ENCODE measurements at regions not wholly inside any gene's neighbourhood (a gene's known extent, or its start where the extent isn't known, plus 50 kb on each side); places are given as distances from the start of the nearest gene placed in this dataset.

DNA sequence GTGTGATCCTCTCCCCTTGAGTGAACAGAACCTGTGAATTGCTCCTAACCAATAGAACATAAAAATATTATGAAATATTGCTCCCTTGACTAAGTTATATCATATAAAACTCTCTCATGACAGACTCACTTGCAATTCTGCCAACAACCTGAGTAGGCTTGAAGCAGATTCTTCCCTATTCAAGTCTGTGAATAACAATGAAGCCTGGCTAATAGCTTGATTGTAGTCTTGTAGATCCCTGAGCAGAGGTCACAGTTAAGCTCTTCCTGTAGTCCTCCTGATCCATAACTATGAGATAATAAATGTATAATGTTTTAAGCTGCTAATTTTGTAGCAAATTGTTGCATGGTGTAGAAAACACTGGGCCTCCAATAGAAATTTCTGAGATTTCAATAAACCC, 540.1 kb upstream of the TENM4 start:
- no peak for ATAC-seq
- TF ChIP-seq SNAI2 (CRISPR knock-in tag; IDR thresholded peaks at IDR 0.05) (no peak), ZFP30 (CRISPR knock-in tag; IDR thresholded peaks at IDR 0.05) (no peak), CSDC2 (CRISPR knock-in tag; IDR thresholded peaks at IDR 0.05) (no peak), TOX (CRISPR knock-in tag; IDR thresholded peaks at IDR 0.05; ENCODE audit: borderline replicate concordance) (no peak), ISL1 (CRISPR knock-in tag; IDR thresholded peaks at IDR 0.05) (no peak), ESRRG (CRISPR knock-in tag; IDR thresholded peaks at IDR 0.05) (no peak), ZNF70 (CRISPR knock-in tag; IDR thresholded peaks at IDR 0.05) (no peak)
- TF ChIP-seq, protein P1, sequence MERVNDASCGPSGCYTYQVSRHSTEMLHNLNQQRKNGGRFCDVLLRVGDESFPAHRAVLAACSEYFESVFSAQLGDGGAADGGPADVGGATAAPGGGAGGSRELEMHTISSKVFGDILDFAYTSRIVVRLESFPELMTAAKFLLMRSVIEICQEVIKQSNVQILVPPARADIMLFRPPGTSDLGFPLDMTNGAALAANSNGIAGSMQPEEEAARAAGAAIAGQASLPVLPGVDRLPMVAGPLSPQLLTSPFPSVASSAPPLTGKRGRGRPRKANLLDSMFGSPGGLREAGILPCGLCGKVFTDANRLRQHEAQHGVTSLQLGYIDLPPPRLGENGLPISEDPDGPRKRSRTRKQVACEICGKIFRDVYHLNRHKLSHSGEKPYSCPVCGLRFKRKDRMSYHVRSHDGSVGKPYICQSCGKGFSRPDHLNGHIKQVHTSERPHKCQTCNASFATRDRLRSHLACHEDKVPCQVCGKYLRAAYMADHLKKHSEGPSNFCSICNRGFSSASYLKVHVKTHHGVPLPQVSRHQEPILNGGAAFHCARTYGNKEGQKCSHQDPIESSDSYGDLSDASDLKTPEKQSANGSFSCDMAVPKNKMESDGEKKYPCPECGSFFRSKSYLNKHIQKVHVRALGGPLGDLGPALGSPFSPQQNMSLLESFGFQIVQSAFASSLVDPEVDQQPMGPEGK (CRISPR knock-in tag; IDR thresholded peaks at IDR 0.05; ENCODE audit: borderline replicate concordance) = no peak

DNA sequence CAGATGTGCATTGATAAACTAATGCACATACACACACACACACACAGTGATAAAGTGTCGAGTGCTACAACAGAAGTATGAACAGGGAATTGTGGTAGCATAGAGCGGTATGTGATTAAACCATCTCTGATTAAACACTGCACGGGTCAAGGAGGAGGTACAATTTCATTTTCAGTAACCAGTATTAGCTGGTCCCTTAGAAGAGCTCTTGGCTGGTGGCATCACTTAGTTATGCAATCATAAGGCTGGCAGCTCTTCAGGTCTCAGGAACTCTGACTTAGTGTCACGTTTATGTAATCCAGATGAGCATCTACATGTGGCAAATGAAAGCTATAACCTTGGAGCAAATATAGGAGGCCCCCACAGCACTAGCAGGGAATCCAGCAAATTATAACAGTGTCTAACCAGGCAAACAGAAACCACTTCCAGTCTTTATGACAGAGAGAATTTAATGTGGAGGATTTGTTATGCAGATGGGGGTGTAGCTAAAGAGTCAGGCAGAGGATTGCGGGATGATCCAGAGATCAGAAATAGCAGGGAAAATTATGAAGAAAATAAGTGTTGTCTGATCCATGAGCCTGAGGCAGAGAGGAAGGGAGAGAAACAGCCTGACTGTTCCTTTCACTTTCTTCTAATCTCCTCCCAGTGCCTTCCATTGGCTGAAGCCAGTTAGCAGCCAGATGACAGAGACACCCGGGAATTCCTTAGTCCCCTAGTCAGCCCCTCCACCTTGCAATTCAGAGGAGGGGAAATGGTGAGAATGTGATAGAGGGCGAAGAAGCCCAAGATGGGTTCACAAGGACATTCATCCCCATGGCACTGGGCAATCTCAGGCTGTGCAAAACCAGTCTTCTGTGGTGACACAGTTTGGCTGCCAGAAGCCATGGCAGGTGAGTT, 533.1 kb upstream of the TENM4 start:
- no peak for TF ChIP-seq ZFP30 (CRISPR knock-in tag; IDR thresholded peaks at IDR 0.05)
- no peak for TF ChIP-seq ZNF565 (CRISPR knock-in tag; conservative IDR thresholded peaks at IDR 0.05; ENCODE audit: low read depth)
- TF ChIP-seq, protein P2, sequence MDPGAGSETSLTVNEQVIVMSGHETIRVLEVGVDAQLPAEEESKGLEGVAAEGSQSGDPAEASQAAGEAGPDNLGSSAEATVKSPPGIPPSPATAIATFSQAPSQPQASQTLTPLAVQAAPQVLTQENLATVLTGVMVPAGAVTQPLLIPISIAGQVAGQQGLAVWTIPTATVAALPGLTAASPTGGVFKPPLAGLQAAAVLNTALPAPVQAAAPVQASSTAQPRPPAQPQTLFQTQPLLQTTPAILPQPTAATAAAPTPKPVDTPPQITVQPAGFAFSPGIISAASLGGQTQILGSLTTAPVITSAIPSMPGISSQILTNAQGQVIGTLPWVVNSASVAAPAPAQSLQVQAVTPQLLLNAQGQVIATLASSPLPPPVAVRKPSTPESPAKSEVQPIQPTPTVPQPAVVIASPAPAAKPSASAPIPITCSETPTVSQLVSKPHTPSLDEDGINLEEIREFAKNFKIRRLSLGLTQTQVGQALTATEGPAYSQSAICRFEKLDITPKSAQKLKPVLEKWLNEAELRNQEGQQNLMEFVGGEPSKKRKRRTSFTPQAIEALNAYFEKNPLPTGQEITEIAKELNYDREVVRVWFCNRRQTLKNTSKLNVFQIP (CRISPR knock-in tag; IDR thresholded peaks at IDR 0.05; ENCODE audit: borderline replicate concordance, low read depth) = no peak
- no peak for TF ChIP-seq ESRRG (CRISPR knock-in tag; IDR thresholded peaks at IDR 0.05)
- TF ChIP-seq ZC3H10 (CRISPR knock-in tag; IDR thresholded peaks at IDR 0.05) = no peak
- TF ChIP-seq SNAI2 (CRISPR knock-in tag; IDR thresholded peaks at IDR 0.05) = no peak
- TF ChIP-seq, protein P3, sequence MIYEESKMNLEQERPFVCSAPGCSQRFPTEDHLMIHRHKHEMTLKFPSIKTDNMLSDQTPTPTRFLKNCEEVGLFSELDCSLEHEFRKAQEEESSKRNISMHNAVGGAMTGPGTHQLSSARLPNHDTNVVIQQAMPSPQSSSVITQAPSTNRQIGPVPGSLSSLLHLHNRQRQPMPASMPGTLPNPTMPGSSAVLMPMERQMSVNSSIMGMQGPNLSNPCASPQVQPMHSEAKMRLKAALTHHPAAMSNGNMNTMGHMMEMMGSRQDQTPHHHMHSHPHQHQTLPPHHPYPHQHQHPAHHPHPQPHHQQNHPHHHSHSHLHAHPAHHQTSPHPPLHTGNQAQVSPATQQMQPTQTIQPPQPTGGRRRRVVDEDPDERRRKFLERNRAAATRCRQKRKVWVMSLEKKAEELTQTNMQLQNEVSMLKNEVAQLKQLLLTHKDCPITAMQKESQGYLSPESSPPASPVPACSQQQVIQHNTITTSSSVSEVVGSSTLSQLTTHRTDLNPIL (CRISPR knock-in tag; IDR thresholded peaks at IDR 0.05; ENCODE audit: low read depth) = no peak
- TF ChIP-seq TOX (CRISPR knock-in tag; IDR thresholded peaks at IDR 0.05; ENCODE audit: borderline replicate concordance) = no peak
- TF ChIP-seq OSR1 (CRISPR knock-in tag; IDR thresholded peaks at IDR 0.05) = no peak
- TF ChIP-seq, protein P4, sequence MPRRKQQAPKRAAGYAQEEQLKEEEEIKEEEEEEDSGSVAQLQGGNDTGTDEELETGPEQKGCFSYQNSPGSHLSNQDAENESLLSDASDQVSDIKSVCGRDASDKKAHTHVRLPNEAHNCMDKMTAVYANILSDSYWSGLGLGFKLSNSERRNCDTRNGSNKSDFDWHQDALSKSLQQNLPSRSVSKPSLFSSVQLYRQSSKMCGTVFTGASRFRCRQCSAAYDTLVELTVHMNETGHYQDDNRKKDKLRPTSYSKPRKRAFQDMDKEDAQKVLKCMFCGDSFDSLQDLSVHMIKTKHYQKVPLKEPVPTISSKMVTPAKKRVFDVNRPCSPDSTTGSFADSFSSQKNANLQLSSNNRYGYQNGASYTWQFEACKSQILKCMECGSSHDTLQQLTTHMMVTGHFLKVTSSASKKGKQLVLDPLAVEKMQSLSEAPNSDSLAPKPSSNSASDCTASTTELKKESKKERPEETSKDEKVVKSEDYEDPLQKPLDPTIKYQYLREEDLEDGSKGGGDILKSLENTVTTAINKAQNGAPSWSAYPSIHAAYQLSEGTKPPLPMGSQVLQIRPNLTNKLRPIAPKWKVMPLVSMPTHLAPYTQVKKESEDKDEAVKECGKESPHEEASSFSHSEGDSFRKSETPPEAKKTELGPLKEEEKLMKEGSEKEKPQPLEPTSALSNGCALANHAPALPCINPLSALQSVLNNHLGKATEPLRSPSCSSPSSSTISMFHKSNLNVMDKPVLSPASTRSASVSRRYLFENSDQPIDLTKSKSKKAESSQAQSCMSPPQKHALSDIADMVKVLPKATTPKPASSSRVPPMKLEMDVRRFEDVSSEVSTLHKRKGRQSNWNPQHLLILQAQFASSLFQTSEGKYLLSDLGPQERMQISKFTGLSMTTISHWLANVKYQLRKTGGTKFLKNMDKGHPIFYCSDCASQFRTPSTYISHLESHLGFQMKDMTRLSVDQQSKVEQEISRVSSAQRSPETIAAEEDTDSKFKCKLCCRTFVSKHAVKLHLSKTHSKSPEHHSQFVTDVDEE (CRISPR knock-in tag; IDR thresholded peaks at IDR 0.05) = no peak
- no peak for TF ChIP-seq PPARA (CRISPR knock-in tag; IDR thresholded peaks at IDR 0.05; ENCODE audit: borderline replicate concordance)
- no peak for TF ChIP-seq GLIS3 (CRISPR knock-in tag; IDR thresholded peaks at IDR 0.05)
- TF ChIP-seq CSDC2 (CRISPR knock-in tag; IDR thresholded peaks at IDR 0.05) = no peak
- no peak for TF ChIP-seq ZFP3 (CRISPR knock-in tag; IDR thresholded peaks at IDR 0.05)
- ATAC-seq = peak; percentile 54

DNA sequence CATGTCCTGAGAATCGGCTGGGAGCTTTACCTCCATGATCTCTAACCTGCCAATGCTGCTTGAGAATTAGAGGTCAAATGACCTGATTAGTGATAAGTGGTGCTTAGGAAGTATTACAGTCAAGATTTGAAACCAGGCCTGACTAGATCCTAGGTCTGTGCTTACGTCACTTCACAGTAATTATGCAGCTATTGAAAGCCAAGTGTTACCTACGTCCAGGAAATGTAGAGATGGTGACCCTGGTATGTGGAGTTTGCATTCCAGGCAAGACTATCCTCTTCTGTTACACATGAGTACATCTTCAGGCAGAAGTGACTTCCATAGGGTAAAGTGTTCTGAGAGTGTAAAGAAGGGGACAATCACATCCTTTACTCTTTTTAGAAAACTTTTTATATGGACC, 530.4 kb upstream of the TENM4 start:
- no peak for ATAC-seq
- TF ChIP-seq ISL1 (CRISPR knock-in tag; IDR thresholded peaks at IDR 0.05) = no peak
- TF ChIP-seq ARNTL (CRISPR knock-in tag; IDR thresholded peaks at IDR 0.05; ENCODE audit: borderline replicate concordance, low read depth) = no peak
- TF ChIP-seq ZFP3 (CRISPR knock-in tag; IDR thresholded peaks at IDR 0.05) = no peak
- TF ChIP-seq TOX (CRISPR knock-in tag; IDR thresholded peaks at IDR 0.05; ENCODE audit: borderline replicate concordance) = no peak
- TF ChIP-seq, protein P3 (CRISPR knock-in tag; IDR thresholded peaks at IDR 0.05; ENCODE audit: low read depth) = no peak
- no peak for TF ChIP-seq ZNF565 (CRISPR knock-in tag; conservative IDR thresholded peaks at IDR 0.05; ENCODE audit: low read depth)
- TF ChIP-seq, protein P4 (CRISPR knock-in tag; IDR thresholded peaks at IDR 0.05) = no peak
- TF ChIP-seq ZC3H10 (CRISPR knock-in tag; IDR thresholded peaks at IDR 0.05) = no peak

All from SK-N-SH treated with all-trans-retinoic acid at 6 μM for 48 hours (cell line).